ENCODE measurements at regions not wholly inside any gene's neighbourhood (a gene's known extent, or its start where the extent isn't known, plus 50 kb on each side); places are given as distances from the start of the nearest gene placed in this dataset.
A peak's percentile ranks its signal among the peaks of the same experiment; 100 is the strongest.

DNA sequence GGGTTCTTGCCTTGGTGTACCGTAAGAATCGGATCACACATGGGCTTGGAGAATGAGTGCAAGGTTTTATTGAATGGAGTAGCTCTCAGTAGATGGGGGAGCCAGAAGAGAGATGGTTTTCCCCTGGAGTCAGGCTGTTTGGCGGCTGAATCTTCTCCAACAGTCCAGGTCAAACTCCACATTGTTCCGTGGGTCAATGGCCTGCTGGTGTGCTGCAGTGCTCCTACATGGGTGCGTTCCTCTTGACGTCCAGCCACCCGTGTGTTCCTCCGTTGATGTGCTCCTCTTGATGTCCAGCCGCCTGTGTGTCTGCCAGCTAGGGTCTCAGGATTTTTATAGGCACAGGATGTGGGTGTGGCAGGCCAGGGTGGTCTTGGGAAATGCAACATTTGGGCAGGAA is 69.3 kb upstream of the AGBL1 start:
- no peak overlapping the region for H3K4me3 ChIP-seq (ENCODE audit: low read length)
- TF ChIP-seq, protein P1, sequence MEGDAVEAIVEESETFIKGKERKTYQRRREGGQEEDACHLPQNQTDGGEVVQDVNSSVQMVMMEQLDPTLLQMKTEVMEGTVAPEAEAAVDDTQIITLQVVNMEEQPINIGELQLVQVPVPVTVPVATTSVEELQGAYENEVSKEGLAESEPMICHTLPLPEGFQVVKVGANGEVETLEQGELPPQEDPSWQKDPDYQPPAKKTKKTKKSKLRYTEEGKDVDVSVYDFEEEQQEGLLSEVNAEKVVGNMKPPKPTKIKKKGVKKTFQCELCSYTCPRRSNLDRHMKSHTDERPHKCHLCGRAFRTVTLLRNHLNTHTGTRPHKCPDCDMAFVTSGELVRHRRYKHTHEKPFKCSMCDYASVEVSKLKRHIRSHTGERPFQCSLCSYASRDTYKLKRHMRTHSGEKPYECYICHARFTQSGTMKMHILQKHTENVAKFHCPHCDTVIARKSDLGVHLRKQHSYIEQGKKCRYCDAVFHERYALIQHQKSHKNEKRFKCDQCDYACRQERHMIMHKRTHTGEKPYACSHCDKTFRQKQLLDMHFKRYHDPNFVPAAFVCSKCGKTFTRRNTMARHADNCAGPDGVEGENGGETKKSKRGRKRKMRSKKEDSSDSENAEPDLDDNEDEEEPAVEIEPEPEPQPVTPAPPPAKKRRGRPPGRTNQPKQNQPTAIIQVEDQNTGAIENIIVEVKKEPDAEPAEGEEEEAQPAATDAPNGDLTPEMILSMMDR (IDR thresholded peaks at IDR 0.05; ENCODE audit: insufficient read depth, low read depth, low read length, missing control alignments): no peak
- no peak for DNase-seq (ENCODE audit: low read depth)

DNA sequence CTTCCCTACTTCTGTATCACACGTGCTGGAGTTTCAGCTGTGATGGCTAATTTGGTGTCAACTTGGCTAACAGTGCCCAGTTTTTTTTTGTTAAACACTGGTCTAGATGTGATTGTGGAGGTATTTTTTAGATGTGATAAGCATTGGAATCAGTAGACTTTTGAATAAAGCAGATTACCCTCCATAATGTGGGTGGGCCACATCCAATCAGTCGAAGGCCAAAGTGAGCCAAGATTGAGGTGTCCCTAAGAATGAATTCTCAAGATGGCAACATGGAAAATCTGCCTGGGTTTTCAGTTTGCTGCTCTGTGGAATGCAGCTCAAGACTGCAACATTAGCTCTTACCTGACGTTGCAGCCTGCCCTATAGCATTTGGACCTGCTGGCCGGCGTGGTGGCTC is 68.8 kb upstream of the AGBL1 start:
- DNase-seq (ENCODE audit: low read depth): no peak
- TF ChIP-seq, protein P1 (IDR thresholded peaks at IDR 0.05; ENCODE audit: insufficient read depth, low read depth, low read length, missing control alignments): no peak
- no peak overlapping the region for H3K4me3 ChIP-seq (ENCODE audit: low read length)

DNA sequence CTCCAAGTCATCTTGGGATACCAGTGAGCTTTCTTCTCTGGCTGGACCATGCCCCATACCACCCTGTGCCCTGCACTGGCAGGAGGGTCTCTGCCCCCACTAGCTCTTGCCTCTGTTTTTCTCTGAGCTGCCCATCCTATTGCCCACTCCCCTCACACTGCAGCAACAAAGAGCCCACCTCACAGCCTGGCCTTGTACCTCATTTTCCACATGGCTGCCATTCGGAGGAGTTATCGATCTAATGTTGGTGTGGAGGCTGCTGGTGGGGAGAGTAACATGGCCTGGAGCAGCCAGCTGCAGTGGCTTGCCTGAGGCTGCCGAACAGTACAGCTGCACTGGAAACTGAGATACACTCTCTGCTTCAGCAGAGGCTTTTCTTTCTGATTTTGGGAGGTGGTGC is 65.7 kb upstream of the AGBL1 start:
- TF ChIP-seq, protein P1 (IDR thresholded peaks at IDR 0.05; ENCODE audit: insufficient read depth, low read depth, low read length, missing control alignments): no peak
- H3K4me3 ChIP-seq (ENCODE audit: low read length): no peak overlapping the region
- DNase-seq (ENCODE audit: low read depth): no peak

DNA sequence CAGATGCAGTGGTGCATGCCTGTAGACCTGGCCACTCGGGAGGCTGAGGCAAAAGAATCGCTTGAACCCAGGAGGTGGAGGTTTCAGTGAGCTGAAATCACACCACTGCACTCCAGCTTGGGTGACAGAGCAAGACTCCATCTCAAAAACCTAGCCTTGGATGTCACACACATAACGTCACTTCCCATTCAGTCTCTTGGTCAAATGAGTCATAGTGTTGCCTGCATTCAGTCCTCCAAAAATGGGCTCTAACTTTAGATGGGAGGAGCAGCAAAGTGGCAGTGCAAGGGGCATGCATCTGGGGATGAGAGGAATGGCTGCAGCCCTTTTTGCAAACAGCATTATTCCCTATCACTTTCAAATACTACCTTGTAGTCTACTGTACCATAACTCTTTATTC is 62.9 kb upstream of the AGBL1 start:
- no peak overlapping the region for H3K4me3 ChIP-seq (ENCODE audit: low read length)
- TF ChIP-seq, protein P1 (IDR thresholded peaks at IDR 0.05; ENCODE audit: insufficient read depth, low read depth, low read length, missing control alignments): no peak
- no peak for DNase-seq (ENCODE audit: low read depth)

DNA sequence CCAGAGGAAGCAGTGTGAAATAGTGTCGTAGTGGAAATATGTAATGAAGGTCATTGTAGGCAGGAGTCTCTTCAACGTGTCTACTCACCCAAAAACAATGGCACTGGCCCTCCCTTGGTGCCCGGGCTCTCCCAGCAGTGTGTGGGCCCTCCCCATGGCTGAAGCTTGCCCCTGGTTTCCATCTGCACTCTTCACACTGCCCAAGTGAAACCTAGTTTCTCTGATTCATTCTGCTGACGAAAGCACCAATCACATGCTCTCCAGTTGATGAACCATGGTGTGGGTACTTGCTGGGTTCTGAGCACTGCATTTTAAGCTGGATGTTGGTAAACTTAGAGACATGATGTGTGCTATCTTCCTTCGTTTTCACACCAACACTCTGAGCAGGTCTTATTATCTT is 61.0 kb upstream of the AGBL1 start:
- TF ChIP-seq, protein P1 (IDR thresholded peaks at IDR 0.05; ENCODE audit: insufficient read depth, low read depth, low read length, missing control alignments): no peak
- no peak for DNase-seq (ENCODE audit: low read depth)
- H3K4me3 ChIP-seq (ENCODE audit: low read length): no peak overlapping the region

DNA sequence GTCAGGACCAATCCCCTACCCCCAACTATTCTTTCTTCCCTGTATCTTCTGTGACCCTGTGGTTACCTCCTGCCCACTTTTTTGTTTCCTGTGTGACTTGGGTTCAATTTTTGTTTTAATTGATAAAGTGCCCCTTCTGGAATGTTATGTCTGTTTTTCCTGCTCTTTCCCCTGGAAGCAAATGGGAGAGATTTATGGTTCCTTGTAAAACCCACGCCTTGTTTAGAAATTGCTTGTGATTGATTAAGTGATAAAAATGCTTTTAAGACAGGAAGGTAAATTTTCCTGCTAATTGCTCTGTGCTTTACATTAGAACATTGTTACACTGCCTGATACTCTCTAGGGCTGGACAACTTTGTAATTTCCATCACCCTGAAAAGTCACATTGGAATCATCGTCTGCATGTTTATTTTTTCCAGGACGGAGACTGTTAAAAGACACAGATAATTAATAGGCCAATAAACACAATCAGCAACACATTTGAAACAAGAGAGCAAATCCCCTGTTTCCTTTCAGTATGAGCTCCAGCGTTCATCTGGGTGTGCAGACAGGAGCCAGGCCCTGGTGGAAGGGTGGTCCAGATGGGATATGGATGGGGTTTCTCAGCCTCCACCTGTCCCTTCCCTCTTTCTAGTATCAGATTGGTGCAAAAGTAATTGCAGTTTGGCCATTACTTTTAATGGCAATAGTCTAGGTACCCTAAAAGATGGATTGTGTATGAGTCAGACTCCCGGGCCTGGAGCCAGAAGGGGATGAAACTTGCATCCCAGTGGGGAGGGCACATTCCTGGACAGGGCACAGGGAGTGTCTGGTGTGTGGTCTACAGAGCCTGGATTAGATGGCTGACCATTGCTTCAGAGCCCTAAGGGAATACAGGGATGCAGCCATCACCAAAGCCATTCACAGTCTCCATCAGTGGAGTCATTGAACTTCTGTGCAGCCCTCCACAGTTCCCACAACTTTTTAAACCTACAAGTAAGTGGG is 58.1 kb upstream of the AGBL1 start:
- DNase-seq (ENCODE audit: low read depth): peak; percentile 24
- no peak overlapping the region for H3K4me3 ChIP-seq (ENCODE audit: low read length)
- TF ChIP-seq, protein P1 (IDR thresholded peaks at IDR 0.05; ENCODE audit: insufficient read depth, low read depth, low read length, missing control alignments): no peak

DNA sequence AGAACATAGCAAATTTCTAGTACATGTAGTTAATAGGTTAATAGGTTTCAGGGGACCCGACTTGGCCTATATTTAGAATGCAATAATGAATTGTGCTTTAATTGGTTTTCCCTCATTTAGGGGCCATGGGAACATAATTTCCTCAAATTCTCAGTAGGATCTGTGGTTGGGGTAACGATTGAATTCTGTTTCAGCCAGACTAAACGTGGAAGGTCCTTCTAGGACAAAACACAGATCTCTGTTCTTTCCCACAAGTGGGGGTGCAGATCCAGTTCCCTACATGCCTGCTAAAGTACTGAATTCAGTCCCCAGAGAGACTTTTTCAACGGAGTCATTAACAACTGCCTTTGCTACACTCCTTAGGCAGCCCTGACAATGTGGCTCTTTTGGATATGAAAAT is 50.7 kb upstream of the AGBL1 start:
- DNase-seq (ENCODE audit: low read depth): no peak
- no peak overlapping the region for H3K4me3 ChIP-seq (ENCODE audit: low read length)
- TF ChIP-seq, protein P1 (IDR thresholded peaks at IDR 0.05; ENCODE audit: insufficient read depth, low read depth, low read length, missing control alignments): no peak
